NCI-H2029 treated with DMSO at 0.1 percent for 48 hours (cell line): ENCODE measurements at regions not wholly inside any gene's neighbourhood (a gene's known extent, or its start where the extent isn't known, plus 50 kb on each side); places are given as distances from the start of the nearest gene placed in this dataset.

ENCODE experiments used
- DNase-seq: peaks from one replicate; lab custom pipeline; 2025; lab: John Stamatoyannopoulos, UW

DNA sequence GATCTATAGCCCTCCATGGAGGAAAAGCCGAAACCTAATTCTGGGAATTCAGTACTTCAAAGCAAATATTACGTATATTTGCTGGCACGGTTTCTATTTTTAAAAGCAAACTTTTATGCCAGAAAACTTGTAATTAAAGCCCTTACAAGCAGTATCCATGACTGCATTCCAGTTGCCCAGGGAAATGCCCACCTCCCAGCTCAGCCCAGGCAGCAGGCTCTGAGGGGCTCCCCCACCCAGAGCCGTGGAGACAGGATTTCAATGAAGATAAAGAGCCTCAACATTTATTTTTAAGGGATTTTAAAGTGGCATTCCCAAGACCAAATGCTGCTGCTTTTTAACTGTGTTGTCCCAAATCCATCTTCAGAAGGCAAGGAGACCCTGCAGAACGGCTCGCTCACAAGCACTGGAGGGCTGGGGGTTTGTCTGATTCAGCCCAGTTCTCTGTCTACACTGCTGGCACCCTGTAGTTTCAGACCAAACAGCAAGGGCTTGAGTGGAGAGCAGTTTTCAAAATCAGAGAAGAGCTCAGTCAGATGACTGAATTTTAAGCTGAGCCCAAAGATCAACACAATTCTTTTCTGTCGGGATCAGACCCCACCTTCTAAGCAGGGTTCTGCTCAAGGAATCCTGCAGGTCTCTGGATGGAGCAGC is 105.1 kb downstream of the KCNF1 start:
- DNase-seq = no peak

DNA sequence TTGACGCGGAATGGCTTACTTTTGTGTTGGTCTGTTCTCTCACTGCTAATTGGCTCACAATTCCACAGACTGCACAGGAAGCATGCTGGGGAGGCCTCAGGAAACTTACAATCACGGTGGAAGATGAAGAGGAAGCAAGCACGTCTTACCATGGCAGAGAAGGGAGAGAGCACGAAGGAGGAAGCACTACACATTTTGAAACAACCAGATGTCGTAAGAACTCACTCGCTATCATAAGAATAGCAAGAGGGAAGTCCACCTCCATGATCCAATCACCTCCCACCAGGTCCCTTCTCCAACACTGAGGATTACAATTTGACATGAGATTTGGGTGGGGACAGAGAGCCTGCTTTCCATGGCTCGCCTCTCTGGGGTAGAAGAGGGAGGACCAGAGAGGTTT is 106.2 kb downstream of the KCNF1 start:
- DNase-seq = no peak

DNA sequence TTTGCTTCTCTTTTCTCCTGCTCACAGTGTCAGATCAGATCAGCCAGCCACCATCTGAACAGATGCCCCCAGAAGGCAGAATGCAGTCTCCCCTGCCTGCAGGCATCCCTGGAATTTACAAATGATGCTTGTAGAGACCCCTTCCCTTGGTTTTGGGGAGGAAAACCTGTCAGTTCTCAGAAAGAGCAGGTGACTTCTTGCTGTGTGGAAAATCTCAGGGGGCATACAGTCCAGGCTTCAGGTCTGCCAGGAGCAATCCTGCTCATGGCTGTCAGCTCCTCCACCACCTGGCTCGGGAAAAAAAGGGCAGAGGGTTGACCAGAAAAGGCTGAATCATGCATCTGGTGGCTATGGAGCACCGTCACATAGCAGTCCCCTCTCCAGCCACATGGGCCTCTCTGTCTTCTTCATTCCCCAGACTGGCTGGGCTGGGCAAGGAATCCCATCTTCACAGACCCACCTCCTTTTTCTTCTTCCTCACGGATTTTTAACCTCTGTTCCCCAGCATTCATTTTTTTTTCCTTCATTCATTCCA is 107.0 kb downstream of the KCNF1 start:
- no peak for DNase-seq

DNA sequence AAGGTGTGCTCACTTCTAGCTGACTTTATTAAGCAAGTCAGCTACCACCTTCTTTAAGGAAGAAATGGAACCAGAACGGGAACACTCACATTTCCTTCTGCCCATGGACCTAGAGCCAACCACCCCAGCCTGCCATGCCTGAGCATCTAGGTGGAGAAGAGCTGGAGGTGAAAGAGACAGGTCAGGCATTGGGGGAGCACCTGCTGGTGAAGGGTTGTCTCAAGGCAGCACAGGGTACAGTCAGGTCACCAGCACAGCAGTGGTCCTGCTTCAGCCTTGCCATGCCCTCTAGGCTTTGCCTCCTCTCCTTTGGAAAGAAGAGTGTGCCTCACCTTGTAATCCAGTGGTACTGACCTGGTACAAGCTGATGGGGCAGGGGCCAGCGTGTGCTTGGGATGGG is 107.9 kb downstream of the KCNF1 start:
- DNase-seq = no peak

DNA sequence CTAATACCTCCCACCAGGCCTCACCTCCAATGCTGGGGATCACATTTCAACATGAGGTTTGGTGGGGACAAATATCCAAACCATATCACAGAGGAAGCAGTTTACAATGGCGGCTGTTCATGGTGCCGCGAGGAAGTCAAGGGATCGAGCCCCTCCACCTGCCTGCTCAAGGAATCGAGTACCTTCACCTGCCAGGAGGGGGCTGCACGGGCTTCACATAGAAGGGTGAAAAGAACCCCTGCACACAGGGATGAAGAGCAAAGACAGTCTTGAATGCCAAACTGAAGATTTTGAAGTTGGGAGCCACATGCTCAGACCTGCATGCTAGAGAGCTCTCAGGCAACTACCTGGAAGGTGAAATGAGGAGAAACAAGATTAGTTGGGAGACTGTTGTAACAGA is 110.3 kb downstream of the KCNF1 start:
- no peak for DNase-seq

DNA sequence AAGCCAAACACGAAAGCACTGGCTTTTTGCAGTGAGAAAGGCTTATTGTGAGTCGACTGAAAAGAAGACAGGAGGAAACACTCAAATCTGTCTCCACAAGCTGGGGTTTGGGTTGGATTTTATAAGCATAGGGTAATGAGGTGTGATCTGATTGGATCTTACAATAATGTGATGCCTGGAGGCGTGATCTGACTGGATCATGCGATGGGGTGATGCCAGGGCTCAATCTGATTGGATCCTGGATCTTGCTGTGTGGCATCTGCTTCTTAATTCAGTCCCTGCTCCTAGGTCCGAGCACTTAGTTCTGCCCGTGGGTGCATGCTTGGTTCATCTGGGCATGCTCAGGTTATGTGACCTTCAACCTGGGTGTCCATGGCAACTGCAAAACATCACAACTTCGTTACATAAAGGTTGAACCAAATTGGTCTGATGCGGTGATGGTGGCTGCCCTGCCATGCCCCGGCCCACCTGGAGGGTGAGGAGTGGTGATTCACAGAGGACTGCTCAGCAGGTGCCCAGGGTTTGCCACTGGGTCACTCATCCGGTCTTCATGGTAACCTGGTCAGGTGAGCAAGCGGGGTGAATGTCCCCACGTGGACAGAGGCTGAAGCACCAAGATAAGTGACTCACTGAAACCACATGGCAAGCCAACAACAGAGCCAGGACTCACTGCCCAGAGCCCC is 111.0 kb downstream of the KCNF1 start:
- DNase-seq = no peak

DNA sequence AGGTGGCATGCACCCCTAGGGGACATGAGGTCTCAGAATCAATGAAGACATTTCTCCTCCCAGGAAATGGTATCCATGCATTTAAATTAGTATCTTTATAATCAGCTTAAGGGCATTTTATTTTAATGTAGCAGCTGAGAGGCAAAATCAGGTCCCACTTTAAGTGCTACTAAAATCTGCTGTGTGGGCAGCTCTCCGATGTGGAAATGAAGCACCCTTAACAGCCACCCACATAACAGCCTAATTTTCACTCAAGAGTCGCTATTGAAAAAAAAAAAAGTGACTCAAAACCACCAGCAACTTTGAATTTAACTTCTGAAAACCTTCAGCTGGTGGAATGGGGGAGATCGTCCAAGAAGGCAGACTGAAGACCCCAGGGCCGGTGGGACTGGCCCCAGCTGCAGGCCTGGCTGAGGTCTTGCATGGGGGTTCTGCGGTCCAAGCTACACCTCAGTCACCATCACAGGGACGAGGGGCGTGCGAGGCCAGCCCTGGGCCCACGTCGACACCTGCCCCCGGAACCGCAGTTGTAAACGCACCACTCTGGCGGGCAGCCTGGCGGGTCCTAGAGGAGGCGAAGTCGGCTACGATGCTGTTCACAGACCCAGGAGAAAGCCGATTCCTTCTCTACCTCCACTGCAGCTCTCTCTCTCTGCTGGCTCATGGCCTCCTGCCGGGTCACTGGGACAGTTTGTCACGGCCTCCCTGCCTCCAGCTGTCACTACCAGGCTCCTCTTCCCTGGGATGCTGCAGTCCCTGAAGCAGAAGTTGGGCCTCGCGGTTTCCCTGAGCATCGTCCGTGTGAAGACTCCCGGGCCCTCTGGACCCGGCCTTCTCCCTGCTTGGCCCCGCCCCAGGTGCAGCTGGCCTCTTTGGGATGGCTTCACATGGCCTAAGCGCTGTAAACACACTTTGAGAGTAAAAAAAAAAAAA is 111.9 kb downstream of the KCNF1 start:
- DNase-seq = no peak

DNA sequence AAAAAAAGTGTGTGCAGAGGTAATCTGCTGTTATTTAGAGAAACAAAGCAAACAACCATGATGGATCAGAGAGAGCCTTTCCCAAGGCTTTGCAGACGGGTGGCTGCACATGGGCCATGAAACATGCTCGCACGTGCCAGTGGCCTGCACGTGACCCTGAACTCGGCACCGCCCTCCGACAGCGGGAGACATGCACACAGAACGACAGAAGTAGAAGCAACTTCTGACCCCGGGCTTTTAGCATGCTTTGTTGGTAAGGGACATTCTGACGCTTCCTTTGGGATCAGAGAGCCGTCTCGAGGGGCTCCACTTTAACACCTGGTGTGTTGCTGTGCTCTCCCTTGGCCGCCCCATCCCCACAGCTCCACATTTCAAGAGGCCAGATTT is 112.5 kb downstream of the KCNF1 start:
- DNase-seq = no peak

DNA sequence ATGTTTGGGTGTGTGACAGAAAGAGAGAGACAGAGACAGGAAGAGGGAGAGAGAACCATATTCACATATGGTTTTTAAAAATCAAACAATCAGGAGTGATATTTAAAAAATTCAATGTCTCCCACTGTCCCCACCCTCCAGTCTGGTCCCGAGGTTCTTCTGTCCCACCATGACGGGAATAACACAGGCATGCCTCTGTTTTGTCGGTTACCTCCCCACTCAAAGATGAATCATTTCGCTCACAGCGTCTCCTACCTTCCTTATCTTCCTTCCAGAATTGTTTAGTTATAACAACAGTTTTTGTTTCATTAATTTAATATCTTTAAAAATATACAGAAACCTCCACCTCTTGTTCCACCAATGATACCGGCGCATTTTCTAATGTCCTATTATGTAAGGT is 113.0 kb downstream of the KCNF1 start:
- no peak for DNase-seq

DNA sequence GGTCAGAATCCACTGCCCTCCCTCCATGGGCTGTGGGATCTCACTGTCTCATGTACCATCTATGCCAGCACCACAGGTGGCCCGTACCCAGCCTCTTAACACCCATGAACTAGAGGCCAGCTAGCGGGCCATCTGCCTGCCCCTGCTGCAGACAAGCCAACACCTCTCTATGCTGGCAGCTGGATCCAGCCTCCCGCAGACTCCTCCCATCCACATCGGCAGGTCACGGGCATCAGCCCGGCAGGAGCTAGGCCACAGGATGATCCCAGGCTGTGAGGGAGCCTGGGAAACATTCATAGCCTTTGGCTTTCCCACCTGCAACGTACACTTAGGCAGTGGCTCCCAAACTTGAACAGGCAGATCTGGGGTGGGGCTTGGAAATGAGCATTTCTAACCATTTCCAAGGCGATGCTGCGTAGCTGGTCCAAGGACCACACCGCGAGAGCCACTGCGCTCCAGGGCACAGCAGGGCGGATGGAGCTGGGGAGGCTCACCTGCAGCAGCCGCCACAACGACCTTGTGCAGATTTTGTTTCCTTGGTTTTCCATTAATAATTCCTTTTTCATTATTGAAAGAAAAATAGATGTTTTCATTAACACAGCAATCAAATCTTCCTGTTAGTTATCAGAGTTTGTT is 114.7 kb downstream of the KCNF1 start:
- DNase-seq = no peak

DNA sequence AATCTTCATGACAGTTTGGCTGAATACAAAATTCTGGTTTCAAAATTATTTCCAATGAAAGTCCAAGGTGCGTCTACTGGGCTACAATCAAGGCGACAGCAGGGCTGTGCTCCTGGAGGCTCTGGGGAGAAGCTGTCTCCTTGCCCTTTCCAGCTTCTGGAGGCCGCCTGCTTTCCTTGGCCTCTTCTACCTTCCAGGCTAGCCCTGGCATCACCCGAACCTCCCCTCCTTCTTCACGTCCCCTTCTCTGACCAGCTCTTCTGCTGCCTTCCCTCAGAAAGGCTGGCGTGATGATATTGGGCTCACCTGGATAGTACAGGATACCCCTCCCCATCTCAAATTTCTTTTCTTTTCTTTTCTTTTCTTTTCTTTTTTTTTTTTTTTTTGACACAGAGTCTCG is 115.5 kb downstream of the KCNF1 start:
- no peak for DNase-seq

DNA sequence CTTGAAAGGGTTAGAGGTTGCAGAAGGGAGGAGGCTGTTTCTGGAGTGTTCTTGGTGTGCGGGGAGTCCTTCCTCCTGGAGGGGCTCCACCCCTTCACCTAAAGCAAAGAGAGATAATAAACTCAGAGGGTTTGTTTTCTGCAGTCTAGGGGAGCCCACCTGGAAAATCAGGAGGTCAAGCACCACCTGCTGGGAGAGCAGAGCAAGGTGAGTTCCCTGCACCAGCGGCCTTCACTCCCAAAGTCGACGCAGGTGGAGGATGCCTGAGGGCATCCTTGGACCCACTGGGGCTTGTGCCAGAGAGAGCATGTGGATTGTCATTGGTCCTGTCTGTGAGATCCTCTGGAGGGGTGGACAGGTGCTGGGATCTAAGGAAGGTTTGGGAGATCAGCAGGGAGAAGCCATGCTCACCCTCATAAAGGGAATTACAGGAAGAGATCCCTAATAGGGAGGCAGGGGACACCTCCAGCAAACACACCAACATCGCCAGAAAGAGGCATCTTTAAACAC is 116.7 kb downstream of the KCNF1 start:
- DNase-seq = no peak

DNA sequence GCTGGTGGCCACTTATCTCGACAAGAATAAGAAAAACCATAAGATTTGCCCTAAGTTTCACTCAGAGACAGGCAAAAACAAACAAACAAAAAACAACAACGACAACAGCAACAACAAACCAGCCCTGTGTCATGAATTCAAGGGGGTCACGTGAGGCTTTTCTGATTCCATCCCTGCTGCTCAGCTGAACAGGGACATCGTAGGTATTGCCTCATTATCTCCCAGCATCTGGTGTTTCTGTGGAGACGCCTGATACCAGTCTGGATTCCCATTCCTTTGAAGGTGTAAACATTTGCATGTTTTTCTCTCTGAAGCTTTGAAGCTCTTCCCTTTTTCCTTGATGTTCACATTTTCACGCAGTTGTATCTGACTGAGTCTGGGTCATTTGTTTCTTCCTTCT is 117.4 kb downstream of the KCNF1 start:
- no peak for DNase-seq

DNA sequence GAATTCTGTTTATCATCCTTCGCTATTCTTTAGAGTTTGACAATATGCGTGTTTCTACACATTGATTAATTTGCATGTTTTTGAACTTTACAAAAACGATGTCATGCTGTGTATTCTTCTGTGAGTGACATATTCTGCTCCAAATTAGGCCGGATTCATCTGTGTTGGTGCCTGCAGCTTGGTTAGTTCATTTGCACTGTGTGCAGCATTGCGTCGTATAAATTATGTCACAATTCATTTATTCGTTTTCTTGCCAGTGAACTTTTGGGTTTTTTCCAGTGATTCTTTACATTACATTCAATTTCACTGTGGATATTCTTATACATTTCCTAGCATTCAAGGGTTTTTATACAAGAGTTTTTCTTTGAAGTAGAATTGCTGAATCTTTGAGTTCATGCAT is 118.3 kb downstream of the KCNF1 start:
- DNase-seq = no peak

DNA sequence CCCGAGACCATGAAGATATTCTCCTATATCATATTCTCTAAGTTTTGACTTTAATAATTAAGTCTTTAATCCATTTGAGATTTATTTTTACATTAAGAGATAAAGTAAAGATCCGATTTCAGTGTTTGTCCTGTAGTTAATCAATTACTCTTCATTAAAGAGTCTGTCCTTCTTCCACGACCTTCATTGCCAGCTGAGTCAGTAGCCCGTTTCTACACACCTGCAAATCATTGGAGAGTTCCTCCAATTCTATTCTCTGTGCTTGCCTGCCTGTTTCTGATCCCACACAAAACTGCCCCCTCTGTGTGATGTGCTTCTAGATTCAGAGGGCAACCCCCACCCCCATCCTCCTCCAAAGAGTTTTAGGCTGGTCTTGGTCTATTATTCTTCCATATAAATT is 119.2 kb downstream of the KCNF1 start:
- DNase-seq = no peak

DNA sequence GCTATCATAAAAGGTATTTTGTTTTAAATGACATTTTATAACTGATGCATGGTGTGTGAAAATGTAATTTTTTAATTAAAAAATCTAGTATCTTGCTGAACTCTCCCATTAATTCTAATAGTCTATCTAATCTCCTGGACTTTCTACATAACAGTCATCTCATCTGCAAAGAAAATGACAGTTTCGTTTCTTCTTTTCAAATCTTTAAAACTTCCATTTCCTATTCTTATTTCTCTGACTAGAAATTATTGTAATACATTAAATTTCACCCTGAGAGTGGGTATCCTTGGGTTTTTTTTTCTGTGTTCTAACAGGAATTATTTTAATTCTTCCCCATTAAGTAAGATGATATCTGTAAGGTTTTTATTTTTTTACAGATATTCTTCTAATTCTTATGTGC is 120.1 kb downstream of the KCNF1 start:
- no peak for DNase-seq

DNA sequence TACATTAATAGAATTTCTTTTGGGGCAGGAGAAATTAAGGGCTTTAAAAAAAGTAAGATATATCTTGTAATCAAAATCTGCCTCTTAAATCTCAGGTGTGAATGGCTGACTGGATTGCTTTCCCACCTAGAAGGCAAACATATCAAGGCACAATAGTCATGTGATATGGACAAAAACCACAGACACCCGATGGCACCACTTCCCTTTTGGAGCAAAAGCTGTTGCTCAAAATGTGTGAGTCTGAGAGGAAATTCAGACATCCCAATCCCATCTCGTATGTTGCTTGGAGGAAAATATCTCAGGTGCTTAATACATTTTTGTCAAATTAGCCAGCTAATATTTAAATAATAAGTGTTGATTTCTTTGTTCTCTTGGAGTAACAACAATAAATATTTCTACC is 120.7 kb downstream of the KCNF1 start:
- no peak for DNase-seq

DNA sequence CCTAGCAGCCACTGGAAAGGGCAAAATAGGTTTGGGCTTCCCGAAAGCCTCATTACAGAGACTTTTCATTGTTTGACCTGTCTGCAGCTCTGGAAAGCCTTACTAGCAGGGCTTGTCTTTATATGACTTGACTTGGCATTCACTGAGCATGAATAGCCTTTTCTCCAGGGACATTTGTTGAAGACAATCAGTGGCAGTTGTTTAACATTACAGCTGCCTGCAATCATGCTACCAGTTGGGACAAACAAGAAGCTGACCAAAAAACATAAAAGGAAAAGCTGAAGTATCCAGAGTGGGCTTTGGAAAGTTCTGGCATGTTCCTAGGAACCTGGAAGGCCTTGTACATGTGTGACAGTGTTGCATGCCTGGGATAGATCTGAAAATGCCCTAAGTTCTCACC is 121.4 kb downstream of the KCNF1 start:
- DNase-seq = no peak

DNA sequence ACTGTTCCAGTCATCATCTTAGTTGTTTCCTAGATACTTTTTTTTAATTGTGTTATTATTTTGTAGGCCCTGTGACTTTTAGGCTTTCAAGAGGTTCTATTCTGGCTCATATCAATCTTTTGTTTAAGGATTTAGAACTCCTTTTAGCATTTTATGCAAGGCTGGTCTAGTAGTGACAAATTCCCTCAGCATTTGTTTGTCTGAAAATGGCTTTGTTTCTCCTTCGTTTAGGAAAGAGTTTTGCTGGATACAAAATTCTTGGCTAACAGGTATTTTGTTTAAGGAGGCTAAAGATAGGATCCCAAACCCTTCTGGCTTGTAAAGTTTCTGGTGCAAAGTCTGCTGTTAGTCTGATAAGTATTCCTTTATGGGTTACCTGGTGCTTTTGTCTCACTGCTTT is 116.6 kb upstream of the SLC66A3 start:
- no peak for DNase-seq

DNA sequence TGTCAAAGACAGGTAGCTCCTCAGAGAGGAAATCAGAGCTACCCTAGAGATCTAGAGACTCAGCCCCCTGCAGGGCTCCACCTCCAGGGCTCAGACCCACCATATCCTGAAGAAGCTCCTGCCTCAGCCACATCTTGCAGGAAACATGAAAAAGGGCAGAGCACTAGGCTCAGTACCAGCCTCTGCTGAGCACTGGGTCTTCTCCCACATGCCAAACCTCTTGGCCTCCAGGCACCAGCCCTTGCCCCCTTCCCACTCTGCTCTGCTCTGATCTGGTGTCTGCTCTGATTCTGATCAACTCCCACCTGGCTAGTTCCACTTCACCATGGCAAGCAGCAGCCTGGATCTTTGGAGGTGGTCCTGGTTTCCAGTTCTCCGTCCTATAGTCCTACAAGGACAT is 114.3 kb upstream of the SLC66A3 start:
- no peak for DNase-seq

DNA sequence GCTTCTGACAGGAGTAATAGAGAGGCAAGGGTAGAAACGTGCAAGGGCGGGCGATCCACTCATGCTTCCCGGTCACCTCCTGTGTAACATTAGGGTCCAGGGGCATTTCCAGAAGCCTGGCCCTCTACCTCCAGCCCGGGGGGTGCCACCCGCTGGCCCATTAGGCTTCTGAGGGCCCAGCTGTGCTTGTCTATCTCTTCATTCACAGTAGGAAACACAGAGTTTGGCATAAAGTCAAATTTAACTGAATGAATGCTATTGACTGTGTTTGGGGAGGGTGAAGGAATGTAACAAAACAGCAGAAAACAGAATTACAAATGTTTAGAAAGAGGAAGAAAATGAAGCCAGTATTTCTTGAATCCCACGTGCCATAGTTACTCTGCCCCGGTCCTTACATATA is 112.4 kb upstream of the SLC66A3 start:
- no peak for DNase-seq

DNA sequence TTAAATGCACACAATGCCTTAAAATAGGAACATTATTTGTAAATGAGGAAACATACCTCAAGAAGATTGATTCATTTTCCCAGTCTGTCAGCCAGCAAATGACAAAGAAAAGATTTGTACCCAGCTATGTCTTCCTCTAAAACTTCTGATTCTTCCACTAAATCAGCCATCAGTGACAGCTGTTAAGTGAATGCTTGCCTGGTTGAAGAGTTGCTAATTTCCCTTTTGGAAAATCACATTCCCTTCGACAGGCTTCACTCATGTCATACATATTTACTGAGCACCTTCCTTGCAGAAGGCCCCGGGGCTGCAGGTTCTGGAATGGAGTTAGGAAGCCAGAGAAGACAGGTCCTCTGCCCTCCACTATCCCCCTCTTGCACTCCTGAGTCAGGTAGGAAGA is 112.0 kb upstream of the SLC66A3 start:
- no peak for DNase-seq
